Stomach (tissue), 8 donors: ENCODE measurements at regions not wholly inside any gene's neighbourhood (a gene's known extent, or its start where the extent isn't known, plus 50 kb on each side); places are given as distances from the start of the nearest gene placed in this dataset.

Source experiments
- DNase-seq, 2 donors: peaks; one replicate each; pipeline versions ENCODE4 v3.0.0 to v3.0.0-alpha.2; 2013 to 2019
- H3K27ac ChIP-seq, 5 donors: fragments of 200-600 bp in 4 of 5; sonication (generic) in 4 of 5; one replicate each; pipeline ENCODE4 v1.5.1; 2013 to 2019; ENCODE audit warnings: mild to moderate bottlenecking in 1 of 5, moderate library complexity in 1 of 5
- H3K27me3 ChIP-seq, 3 donors: fragments of 200-600 bp; sonication (generic); one replicate each; pipeline ENCODE4 v1.5.1; 2017 to 2019; ENCODE audit warnings: mixed run types in 1 of 3
- H3K36me3 ChIP-seq, 4 donors: fragments of 200-600 bp; sonication (generic); 1 replicate in 3 of 4; 2 replicates in 1 of 4; pipeline ENCODE4 v1.5.1; 2016 to 2019
- H3K4me1 ChIP-seq, 4 donors: fragments of 200-600 bp; sonication (generic); one replicate each; pipeline ENCODE4 v1.5.1; 2016 to 2019
- H3K4me3 ChIP-seq, 4 donors: fragments of 200-600 bp; sonication (generic) in 3 of 4; one replicate each; pipeline ENCODE4 v1.5.1; 2016 to 2019; ENCODE audit warnings: mild to moderate bottlenecking in 1 of 4
- H3K9me3 ChIP-seq, 4 donors: fragments of 200-600 bp; sonication (generic); one replicate each; pipeline ENCODE4 v1.5.1; 2016 to 2019
- CTCF ChIP-seq, 7 experiments: fragments of 450-650 bp in 4 of 7; fragments of 200-600 bp in 3 of 7; sonication (generic) in 3 of 7; IDR thresholded peaks; one replicate each; pipeline ENCODE4 v1.5.1; 2016 to 2019; ENCODE audit warnings: antibody characterized with exemption in 7 of 7, control low read depth in 2 of 7, mild to moderate bottlenecking in 1 of 7
- EP300 ChIP-seq: sonication (generic); formaldehyde crosslinking; IDR thresholded peaks from one replicate; pipeline ENCODE4 v1.6.1; 2017; ENCODE audit warnings: antibody characterized with exemption
- POLR2A ChIP-seq, 4 donors: fragments of 450-650 bp; IDR thresholded peaks; one replicate each; pipeline ENCODE4 v1.6.1; 2016; ENCODE audit warnings: antibody characterized with exemption in 4 of 4, control low read depth in 2 of 4, mild to moderate bottlenecking in 1 of 4, moderate library complexity in 1 of 4
- POLR2AphosphoS5 ChIP-seq, 3 donors: sonication (generic); formaldehyde crosslinking; IDR thresholded peaks; one replicate each; pipeline ENCODE4 v1.6.1; 2016; ENCODE audit warnings: antibody characterized with exemption in 3 of 3
- WGBS, 5 donors: extraction: QIAGEN DNeasy Blood & Tissue Kit in 3 of 5; methylation state at CpG; one replicate each; pipeline versions ENCODE4 v1.1.5 to v1.1.7; 2013 to 2018; 5-methylcytosine and 5-hydroxymethylcytosine counted together
- intact Hi-C: fragments of 100-400 bp; cut with DNase I; formaldehyde crosslinking; loops from one replicate; pipeline ENCODE4 v1.15.1; 2023; ENCODE audit warnings: low total_unique reads
- donor health status: healthy with polysubstance abuse.
- donor health status: Bipolar disorder and iron deficiency.
- donor health status: healthy.

GRCh38 chr5:155091768-155092717 is 78.5 kb downstream of the KIF4B start:
- Histone ChIP-seq H3K9me3 (no peaks in the 10 kb centered on the region), H3K27me3 (peaks cover 0 to 5% (median 0%) of the 10 kb centered on the region in 3 donors), H3K4me3 (no peak overlapping the region), H3K36me3 (no peaks in the 10 kb centered on the region), H3K4me1 (peaks cover 0 to 12% (median 0%) of the 10 kb centered on the region in 4 donors), H3K27ac (no peak overlapping the region)
- TF ChIP-seq POLR2A (IDR thresholded peaks at IDR 0.05), result no peak
- no peak for TF ChIP-seq POLR2AphosphoS5 (IDR thresholded peaks at IDR 0.05)
- no peak for TF ChIP-seq CTCF (IDR thresholded peaks at IDR 0.05)
- no peak for TF ChIP-seq EP300
- intact Hi-C loops, result no loop called here
- no peak for DNase-seq
- 74 to 85% (median 81%) methylated on average over 2 of the region's 2 CpGs for WGBS, 5 donors

DNA sequence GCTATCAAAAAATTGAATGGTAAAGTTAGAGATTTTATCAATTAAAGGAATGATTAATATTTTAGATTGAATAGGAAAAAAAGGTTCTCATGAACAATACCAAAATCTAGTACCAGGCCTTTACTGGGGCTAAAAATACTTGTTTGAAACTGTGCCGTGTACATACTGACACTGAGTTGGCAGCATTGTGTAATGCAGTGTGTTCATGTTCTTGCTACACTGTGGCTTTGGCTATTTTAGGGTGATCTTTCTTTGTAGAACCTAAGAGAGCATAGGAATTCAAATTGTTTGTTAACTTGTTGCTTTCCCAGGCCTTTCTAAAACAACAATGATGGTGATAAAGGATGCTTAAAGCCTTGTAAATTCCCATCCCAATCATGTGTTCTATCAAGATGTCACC is 80.9 kb downstream of the KIF4B start:
- Histone ChIP-seq H3K36me3 (no peaks in the 10 kb centered on the region), H3K9me3 (no peaks in the 10 kb centered on the region), H3K4me3 (no peak overlapping the region), H3K4me1 (peaks cover 0 to 7% (median 0%) of the 10 kb centered on the region in 4 donors), H3K27me3 (peaks cover 0 to 5% (median 0%) of the 10 kb centered on the region in 3 donors), H3K27ac (no peak overlapping the region)
- intact Hi-C loops, result no loop called here
- DNase-seq, result no peak
- TF ChIP-seq CTCF (IDR thresholded peaks at IDR 0.05) (no peak), POLR2AphosphoS5 (IDR thresholded peaks at IDR 0.05) (no peak), EP300 (no peak), POLR2A (IDR thresholded peaks at IDR 0.05) (no peak)
- 69 to 87% (median 82%) methylated on average over 1 of the region's 1 CpG for WGBS, 5 donors

GRCh38 chr5:155097995-155098394 is 84.4 kb downstream of the KIF4B start:
- peaks cover 0 to 5% (median 0%) of the 10 kb centered on the region in 3 donors for H3K27me3 ChIP-seq
- no peak overlapping the region for H3K4me3 ChIP-seq
- no peaks in the 10 kb centered on the region for H3K9me3 ChIP-seq
- 63 to 91% (median 89%) methylated on average over 2 of the region's 2 CpGs for WGBS, 5 donors
- TF ChIP-seq CTCF (IDR thresholded peaks at IDR 0.05), result no peak
- no peak for TF ChIP-seq EP300
- no peak for TF ChIP-seq POLR2AphosphoS5 (IDR thresholded peaks at IDR 0.05)
- no peak for TF ChIP-seq POLR2A (IDR thresholded peaks at IDR 0.05)
- DNase-seq, result no peak
- intact Hi-C loops, result no loop called here
- H3K4me1 ChIP-seq, result no peaks in the 10 kb centered on the region
- H3K27ac ChIP-seq, result no peak overlapping the region
- H3K36me3 ChIP-seq, result no peaks in the 10 kb centered on the region

GRCh38 chr5:155098433-155098832 is 84.9 kb downstream of the KIF4B start:
- H3K36me3 ChIP-seq, result no peaks in the 10 kb centered on the region
- no peak for DNase-seq
- no peaks in the 10 kb centered on the region for H3K4me1 ChIP-seq
- no peak overlapping the region for H3K4me3 ChIP-seq
- TF ChIP-seq POLR2A (IDR thresholded peaks at IDR 0.05) (no peak), EP300 (no peak), POLR2AphosphoS5 (IDR thresholded peaks at IDR 0.05) (no peak), CTCF (IDR thresholded peaks at IDR 0.05) (no peak)
- H3K27me3 ChIP-seq, result peaks cover 0 to 5% (median 0%) of the 10 kb centered on the region in 3 donors
- intact Hi-C loops, result no loop called here
- H3K27ac ChIP-seq, result no peak overlapping the region
- no peaks in the 10 kb centered on the region for H3K9me3 ChIP-seq
- WGBS, 5 donors, result 21 to 41% (median 22%) methylated on average over 1 of the region's 1 CpG
